ENCODE measurements at regions not wholly inside any gene's neighbourhood (a gene's known extent, or its start where the extent isn't known, plus 50 kb on each side); places are given as distances from the start of the nearest gene placed in this dataset.

DNA sequence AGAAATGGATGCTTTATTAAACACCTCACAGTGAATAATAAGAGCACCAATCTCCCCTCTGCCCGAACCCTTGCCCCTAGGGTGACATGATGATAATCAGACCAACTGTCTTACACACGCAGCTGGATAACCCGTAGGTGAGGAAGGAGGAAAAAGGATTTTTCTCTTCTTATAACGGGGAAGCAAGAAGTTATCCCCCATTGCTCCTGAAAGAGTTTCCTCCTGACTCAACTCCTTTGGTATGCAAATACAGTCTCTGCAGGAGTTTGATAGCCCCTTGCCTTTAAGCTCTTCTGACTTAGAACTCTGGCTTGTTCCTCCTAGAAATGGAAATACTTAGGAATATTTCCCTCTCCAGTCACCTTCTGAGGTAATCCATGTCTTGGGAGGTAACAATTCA lies 455.8 kb downstream of the TMEM135 start:
- Histone ChIP-seq H3K36me3 (no peaks in the 10 kb centered on the region), H3K4me3 (no peak overlapping the region), H3K9me3 (no peaks in the 10 kb centered on the region), H3K4me1 (no peaks in the 10 kb centered on the region), H3K27ac (no peak overlapping the region), H3K27me3 (no peaks in the 10 kb centered on the region)
- intact Hi-C loops (cut with DNase I), result no loop called here
- DNase-seq (no peak), ATAC-seq (no peak)
- TF ChIP-seq, protein P1, sequence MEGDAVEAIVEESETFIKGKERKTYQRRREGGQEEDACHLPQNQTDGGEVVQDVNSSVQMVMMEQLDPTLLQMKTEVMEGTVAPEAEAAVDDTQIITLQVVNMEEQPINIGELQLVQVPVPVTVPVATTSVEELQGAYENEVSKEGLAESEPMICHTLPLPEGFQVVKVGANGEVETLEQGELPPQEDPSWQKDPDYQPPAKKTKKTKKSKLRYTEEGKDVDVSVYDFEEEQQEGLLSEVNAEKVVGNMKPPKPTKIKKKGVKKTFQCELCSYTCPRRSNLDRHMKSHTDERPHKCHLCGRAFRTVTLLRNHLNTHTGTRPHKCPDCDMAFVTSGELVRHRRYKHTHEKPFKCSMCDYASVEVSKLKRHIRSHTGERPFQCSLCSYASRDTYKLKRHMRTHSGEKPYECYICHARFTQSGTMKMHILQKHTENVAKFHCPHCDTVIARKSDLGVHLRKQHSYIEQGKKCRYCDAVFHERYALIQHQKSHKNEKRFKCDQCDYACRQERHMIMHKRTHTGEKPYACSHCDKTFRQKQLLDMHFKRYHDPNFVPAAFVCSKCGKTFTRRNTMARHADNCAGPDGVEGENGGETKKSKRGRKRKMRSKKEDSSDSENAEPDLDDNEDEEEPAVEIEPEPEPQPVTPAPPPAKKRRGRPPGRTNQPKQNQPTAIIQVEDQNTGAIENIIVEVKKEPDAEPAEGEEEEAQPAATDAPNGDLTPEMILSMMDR (IDR thresholded peaks at IDR 0.05), result no peak

DNA sequence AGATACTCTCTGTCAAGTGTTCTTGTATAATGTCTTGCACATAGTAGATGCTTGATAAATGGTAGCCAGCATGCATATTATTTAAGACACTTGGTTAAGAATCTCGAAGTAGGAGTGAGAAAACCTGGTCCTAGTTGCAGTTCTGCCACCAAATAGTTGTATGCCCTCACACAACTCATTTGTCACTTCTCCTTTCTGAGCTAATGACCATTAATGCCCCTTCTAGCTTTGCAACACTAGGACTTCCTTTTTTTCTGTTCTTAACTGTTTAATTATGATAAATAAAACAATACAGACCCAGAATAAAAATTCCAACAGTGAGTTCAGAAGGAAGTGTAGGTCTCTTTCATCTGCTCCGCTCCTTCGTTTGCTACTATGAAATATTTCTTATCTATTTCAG lies 453.6 kb downstream of the TMEM135 start:
- Histone ChIP-seq H3K9me3 (no peaks in the 10 kb centered on the region), H3K36me3 (no peaks in the 10 kb centered on the region), H3K4me3 (no peak overlapping the region), H3K27ac (no peak overlapping the region), H3K4me1 (no peaks in the 10 kb centered on the region), H3K27me3 (no peaks in the 10 kb centered on the region)
- no peak for DNase-seq
- TF ChIP-seq, protein P1 (IDR thresholded peaks at IDR 0.05), result no peak
- no peak for ATAC-seq
- intact Hi-C loops (cut with DNase I), result no loop called here

DNA sequence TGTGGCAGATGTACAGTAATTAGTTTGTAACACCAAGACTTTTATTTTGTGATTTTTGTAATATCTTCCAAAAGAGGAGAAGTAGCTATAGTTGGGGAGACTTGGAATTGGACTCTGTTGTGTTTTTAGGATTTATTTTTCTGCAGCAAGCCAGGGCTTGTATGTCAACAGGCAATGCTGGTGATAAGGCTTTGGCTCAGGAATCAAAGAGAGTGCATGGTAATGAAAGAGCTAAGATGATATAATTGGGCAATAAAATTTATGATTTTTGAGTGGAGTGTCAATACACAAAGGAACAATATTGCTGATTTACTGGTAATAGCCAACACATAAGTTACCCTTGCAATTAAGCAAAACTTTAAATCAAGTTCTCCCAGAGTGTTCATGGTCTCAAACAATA lies 452.9 kb downstream of the TMEM135 start:
- Histone ChIP-seq H3K4me1 (no peaks in the 10 kb centered on the region), H3K4me3 (no peak overlapping the region), H3K27ac (no peak overlapping the region), H3K36me3 (no peaks in the 10 kb centered on the region), H3K27me3 (no peaks in the 10 kb centered on the region), H3K9me3 (no peaks in the 10 kb centered on the region)
- no peak for ATAC-seq
- DNase-seq, result no peak
- TF ChIP-seq, protein P1 (IDR thresholded peaks at IDR 0.05), result no peak
- intact Hi-C loops (cut with DNase I), result no loop called here

DNA sequence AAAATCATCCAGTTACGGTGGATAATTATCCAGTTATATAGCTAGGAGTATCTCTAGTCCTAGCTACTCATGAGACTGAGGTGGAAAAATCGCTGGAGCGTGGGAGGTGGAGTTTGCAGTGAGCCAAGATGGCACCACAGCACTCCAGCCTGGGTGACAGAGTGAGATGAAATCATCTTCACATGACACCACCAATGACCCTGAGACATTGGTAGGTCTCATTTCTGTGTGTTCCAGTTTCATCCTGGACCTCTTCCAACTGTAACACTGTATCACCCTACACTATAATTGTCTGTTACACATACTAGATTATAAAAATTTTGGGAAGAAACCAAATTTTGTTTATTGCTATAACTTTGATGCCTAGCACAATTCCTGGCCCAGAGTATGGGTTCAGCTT lies 446.8 kb downstream of the TMEM135 start:
- Histone ChIP-seq H3K36me3 (no peaks in the 10 kb centered on the region), H3K4me1 (no peaks in the 10 kb centered on the region), H3K4me3 (no peak overlapping the region), H3K9me3 (no peaks in the 10 kb centered on the region), H3K27me3 (no peaks in the 10 kb centered on the region), H3K27ac (no peak overlapping the region)
- DNase-seq (no peak), ATAC-seq (no peak)
- TF ChIP-seq, protein P1 (IDR thresholded peaks at IDR 0.05), result no peak
- intact Hi-C loops (cut with DNase I), result no loop called here

DNA sequence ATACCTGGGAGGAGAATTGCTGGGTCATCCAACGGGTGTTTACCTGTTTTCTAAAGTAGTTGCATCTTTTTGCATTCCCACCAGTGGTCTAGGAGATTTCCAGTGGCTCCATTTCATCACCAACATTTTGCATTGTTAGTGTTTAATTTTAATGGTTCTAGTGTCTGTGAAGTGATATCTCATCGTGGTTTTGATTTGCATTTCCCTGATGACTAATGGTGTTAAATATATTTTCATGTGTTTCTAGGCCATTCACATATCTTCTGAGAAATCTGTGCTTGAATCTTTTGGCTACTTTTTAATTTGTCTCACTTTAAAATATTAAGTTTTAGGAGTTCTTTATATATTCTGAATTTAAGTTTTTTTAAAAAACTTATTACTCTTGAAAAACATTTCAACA lies 439.6 kb downstream of the TMEM135 start:
- ATAC-seq (no peak), DNase-seq (no peak)
- Histone ChIP-seq H3K27ac (no peak overlapping the region), H3K9me3 (no peaks in the 10 kb centered on the region), H3K4me1 (no peaks in the 10 kb centered on the region), H3K27me3 (no peaks in the 10 kb centered on the region), H3K4me3 (no peak overlapping the region), H3K36me3 (no peaks in the 10 kb centered on the region)
- intact Hi-C loops (cut with DNase I), result no loop called here
- TF ChIP-seq, protein P1 (IDR thresholded peaks at IDR 0.05), result no peak

DNA sequence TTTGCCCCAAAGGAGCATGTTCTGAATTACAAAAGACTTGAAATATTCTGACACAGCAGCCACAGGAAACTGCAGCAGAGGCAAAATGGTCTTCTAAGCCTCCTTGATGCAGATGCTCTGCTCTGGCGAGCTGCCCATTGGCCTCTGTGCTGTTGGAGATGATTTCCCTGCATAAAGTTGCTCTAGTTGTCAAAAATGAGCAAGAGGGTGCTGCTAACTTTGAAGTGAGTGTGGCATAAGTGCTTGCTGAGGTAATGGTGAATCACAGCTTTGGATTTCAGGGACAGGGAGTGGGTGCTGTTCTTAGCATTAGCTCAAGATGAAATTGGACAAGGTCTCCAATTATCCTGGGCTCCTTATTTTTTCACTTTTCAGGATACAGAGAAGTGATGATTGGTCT lies 435.4 kb downstream of the TMEM135 start:
- Histone ChIP-seq H3K27ac (no peak overlapping the region), H3K4me1 (no peaks in the 10 kb centered on the region), H3K27me3 (no peaks in the 10 kb centered on the region), H3K36me3 (no peaks in the 10 kb centered on the region), H3K9me3 (no peaks in the 10 kb centered on the region), H3K4me3 (no peak overlapping the region)
- TF ChIP-seq, protein P1 (IDR thresholded peaks at IDR 0.05), result no peak
- intact Hi-C loops (cut with DNase I), result no loop called here
- DNase-seq (no peak), ATAC-seq (no peak)

All from upper lobe of right lung (tissue), 1 donor.